GM18907 (cell line): ENCODE measurements at regions not wholly inside any gene's neighbourhood (a gene's known extent, or its start where the extent isn't known, plus 50 kb on each side); places are given as distances from the start of the nearest gene placed in this dataset.
A peak's percentile ranks its signal among the peaks of the same experiment; 100 is the strongest.

Source experiments
- ATAC-seq: cut with Tn5 transposase; IDR thresholded peaks from one replicate; pipeline ENCODE4 v1.9.1; 2021; ENCODE audit warnings: mild to moderate bottlenecking, moderate library complexity; ENCODE audit not compliant: unreplicated experiment

GRCh38 chr5:87099291-87099839 lies 168.3 kb upstream of the RASA1 start:
- ATAC-seq, result no peak

- no peak for ATAC-seq
Observed at GRCh38 chr5:87099968-87100367, 167.7 kb upstream of the RASA1 start.

GRCh38 chr5:87101321-87101720 lies 166.4 kb upstream of the RASA1 start:
- no peak for ATAC-seq

- no peak for ATAC-seq
Observed at GRCh38 chr5:87102841-87103240, 164.8 kb upstream of the RASA1 start.

- peak; percentile 88 for ATAC-seq
Observed at GRCh38 chr5:87103616-87104287, 163.9 kb upstream of the RASA1 start.

- ATAC-seq, result no peak
Observed at GRCh38 chr5:87105577-87105976, 162.1 kb upstream of the RASA1 start.

GRCh38 chr5:87109746-87110145 lies 157.9 kb upstream of the RASA1 start:
- ATAC-seq, result no peak

GRCh38 chr5:87110721-87111120 lies 157.0 kb upstream of the RASA1 start:
- no peak for ATAC-seq

- no peak for ATAC-seq
Observed at GRCh38 chr5:87113861-87114260, 153.8 kb upstream of the RASA1 start.

GRCh38 chr5:87114631-87115030 lies 153.1 kb upstream of the RASA1 start:
- ATAC-seq, result no peak

GRCh38 chr5:87115839-87116364 lies 151.8 kb upstream of the RASA1 start:
- no peak for ATAC-seq

GRCh38 chr5:87116825-87117512 lies 150.7 kb upstream of the RASA1 start:
- peak; percentile 95 for ATAC-seq

- ATAC-seq, result no peak
Observed at GRCh38 chr5:87119588-87119987, 148.1 kb upstream of the RASA1 start.

- ATAC-seq, result no peak
Observed at GRCh38 chr5:87120518-87121303, 147.0 kb upstream of the RASA1 start.

GRCh38 chr5:87121304-87122150 lies 146.2 kb upstream of the RASA1 start:
- ATAC-seq, result peak; percentile 86

- ATAC-seq, result no peak
Observed at GRCh38 chr5:87122151-87122977, 145.3 kb upstream of the RASA1 start.

- no peak for ATAC-seq
Observed at GRCh38 chr5:87125766-87126165, 141.9 kb upstream of the RASA1 start.

- ATAC-seq, result no peak
Observed at GRCh38 chr5:87126869-87127268, 140.8 kb upstream of the RASA1 start.

GRCh38 chr5:87127426-87127825 lies 140.3 kb upstream of the RASA1 start:
- no peak for ATAC-seq
